GM19397 (cell line): ENCODE measurements at regions not wholly inside any gene's neighbourhood (a gene's known extent, or its start where the extent isn't known, plus 50 kb on each side); places are given as distances from the start of the nearest gene placed in this dataset.
A peak's percentile ranks its signal among the peaks of the same experiment; 100 is the strongest.
"Not testable (repeated sequence)": the region's sequence is repeated elsewhere in the genome, so short reads cannot be mapped to it uniquely, and the experiment has no call there.

Source experiments
- ATAC-seq: cut with Tn5 transposase; IDR thresholded peaks from one replicate; pipeline ENCODE4 v1.9.1; 2021; ENCODE audit warnings: mild to moderate bottlenecking, moderate library complexity; ENCODE audit not compliant: unreplicated experiment

GRCh38 chr1:222416001-222416791, 131.7 kb downstream of the HHIPL2 start:
- ATAC-seq: no peak

- no peak for ATAC-seq
Observed at GRCh38 chr1:222415441-222415840, 132.5 kb downstream of the HHIPL2 start.

- ATAC-seq: no peak
Observed at GRCh38 chr1:222413991-222414549, 133.8 kb downstream of the HHIPL2 start.

- ATAC-seq: no peak
Observed at GRCh38 chr1:222413436-222413835, 134.5 kb downstream of the HHIPL2 start.

- ATAC-seq: no peak
Observed at GRCh38 chr1:222404710-222405109, 143.2 kb downstream of the HHIPL2 start.

- no peak for ATAC-seq
Observed at GRCh38 chr1:222399197-222399596, 148.7 kb downstream of the HHIPL2 start.

- no peak for ATAC-seq
Observed at GRCh38 chr1:222394224-222394623, 153.7 kb downstream of the HHIPL2 start.

- no peak for ATAC-seq
Observed at GRCh38 chr1:222392556-222392955, 155.3 kb downstream of the HHIPL2 start.

GRCh38 chr1:222390181-222390580, 157.7 kb downstream of the HHIPL2 start:
- no peak for ATAC-seq

- no peak for ATAC-seq
Observed at GRCh38 chr1:222387007-222387814, 160.7 kb downstream of the HHIPL2 start.

GRCh38 chr1:222385955-222386354, 161.9 kb downstream of the HHIPL2 start:
- no peak for ATAC-seq

- ATAC-seq: no peak
Observed at GRCh38 chr1:222385262-222385661, 162.6 kb downstream of the HHIPL2 start.

GRCh38 chr1:222384531-222384930, 163.4 kb downstream of the HHIPL2 start:
- no peak for ATAC-seq

GRCh38 chr1:222382171-222382570, 165.7 kb downstream of the HHIPL2 start:
- ATAC-seq: no peak

GRCh38 chr1:222377428-222378088, 170.3 kb downstream of the HHIPL2 start:
- ATAC-seq: no peak

GRCh38 chr1:222376791-222377190, 171.1 kb downstream of the HHIPL2 start:
- not testable (repeated sequence) for ATAC-seq

GRCh38 chr1:222375701-222376100, 172.2 kb downstream of the HHIPL2 start:
- ATAC-seq: no peak

GRCh38 chr1:222373831-222374602, 173.9 kb downstream of the HHIPL2 start:
- ATAC-seq: no peak

- ATAC-seq: peak; percentile 58
Observed at GRCh38 chr1:222373216-222373615, 174.7 kb downstream of the HHIPL2 start.

GRCh38 chr1:222372221-222372620, 175.7 kb downstream of the HHIPL2 start:
- no peak for ATAC-seq
